ENCODE measurements at regions not wholly inside any gene's neighbourhood (a gene's known extent, or its start where the extent isn't known, plus 50 kb on each side); places are given as distances from the start of the nearest gene placed in this dataset.

DNA sequence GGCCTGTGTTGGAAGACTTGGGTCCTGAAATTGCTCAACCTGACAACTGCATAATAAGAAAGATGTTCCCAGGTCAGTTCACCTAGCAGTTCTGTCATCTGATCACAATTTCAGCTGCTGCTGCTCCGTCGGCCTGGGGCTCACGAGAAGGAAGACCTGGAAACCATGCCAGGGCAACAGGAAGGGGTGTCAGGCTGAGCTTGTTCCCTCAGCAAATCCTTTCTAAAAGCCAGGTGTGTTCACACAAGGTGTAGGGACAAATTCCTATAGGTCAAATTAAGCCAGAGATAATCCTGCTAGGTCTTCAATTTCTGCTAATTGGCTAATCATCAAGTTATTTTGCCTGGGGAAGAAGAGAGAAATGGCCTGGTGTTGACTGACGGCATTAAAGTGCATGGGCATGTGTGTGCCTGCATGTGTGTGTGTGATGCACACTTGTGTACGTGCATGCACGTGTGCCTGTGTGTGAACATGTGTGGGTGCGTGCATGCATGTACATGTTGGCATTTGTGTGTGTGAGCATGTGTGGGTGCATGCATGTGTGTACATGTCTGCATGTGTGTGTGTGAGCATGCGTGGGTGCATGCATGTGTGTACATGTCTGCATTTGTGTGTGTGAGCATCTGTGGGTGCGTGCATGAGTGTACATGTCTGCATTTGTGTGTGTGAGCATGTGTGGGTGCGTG lies 178.6 kb downstream of the TMEM18 start:
- no peak overlapping the region for H2BK5ac ChIP-seq (ENCODE audit: low read depth, low read length)
- H3K36me3 ChIP-seq (ENCODE audit: control insufficient read depth in 2 of 4, insufficient read depth in 4 of 4, low read length in 3 of 4) = no peaks in the 10 kb centered on the region
- no peak overlapping the region for H3K27ac ChIP-seq (ENCODE audit: low read depth, low read length)
- ChIA-PET POLR2A (ENCODE audit: partially characterized antibody) (no interaction called here), CTCF (ENCODE audit: partially characterized antibody) (interaction anchor here (1.3 kb wide), 1 partner anchor 208 kb away, joined by 4 read pairs; no protein-coding TSS in a partner anchor)
- H3K18ac ChIP-seq (ENCODE audit: extremely low read depth, low read length) = no peak overlapping the region
- no peak overlapping the region for H3K9ac ChIP-seq (replicated peaks in 1 of 4; ENCODE audit: extremely low read depth in 1 of 4, low read depth in 3 of 4, low read length in 3 of 4)
- H3K79me2 ChIP-seq (ENCODE audit: control insufficient read depth in 1 of 2, insufficient read depth in 2 of 2, low read length in 2 of 2) = no peaks in the 10 kb centered on the region
- no peaks in the 10 kb centered on the region for H3K23me2 ChIP-seq (ENCODE audit: low read depth, low read length)
- H3K4me2 ChIP-seq (ENCODE audit: insufficient read depth in 1 of 2, low read depth in 2 of 2, low read length in 2 of 2) = no peak overlapping the region
- no peak overlapping the region for H3K56ac ChIP-seq (replicated peaks; ENCODE audit: insufficient read length, low read depth, low read length)
- no peak overlapping the region for H3K23ac ChIP-seq (ENCODE audit: insufficient read length)
- H3K14ac ChIP-seq (ENCODE audit: insufficient read length) = no peak overlapping the region
- H2BK120ac ChIP-seq (replicated peaks; ENCODE audit: low read depth, low read length) = no peak overlapping the region
- no peak for DNase-seq (ENCODE audit: low read depth in 1 of 2, low spot score in 2 of 2)
- no peak overlapping the region for H2BK20ac ChIP-seq (ENCODE audit: low read length)
- no peak overlapping the region for H3K4ac ChIP-seq (replicated peaks; ENCODE audit: insufficient read length, low read depth, low read length)
- no peaks in the 10 kb centered on the region for H3K9me3 ChIP-seq (ENCODE audit: insufficient read depth in 2 of 2, low read depth in 1 of 2, low read length in 1 of 2)
- no peak for FAIRE-seq
- H3K27me3 ChIP-seq (replicated peaks in 1 of 4; ENCODE audit: control insufficient read depth in 3 of 4, extremely low read depth in 1 of 4, insufficient read depth in 3 of 4, low read length in 3 of 4) = no peaks in the 10 kb centered on the region
- H4K8ac ChIP-seq (ENCODE audit: extremely low read depth, insufficient read depth, low read length) = no peak overlapping the region
- no peak overlapping the region for H4K5ac ChIP-seq (ENCODE audit: insufficient read length, low read depth, low read length)
- H2BK15ac ChIP-seq (ENCODE audit: low read length) = no peak overlapping the region
- H3K4me1 ChIP-seq (replicated peaks in 1 of 4; ENCODE audit: control insufficient read depth in 3 of 4, insufficient read depth in 4 of 4, low read length in 3 of 4) = no peaks in the 10 kb centered on the region
- WGBS, 2 experiments (ENCODE audit: extremely low coverage in 1 of 2, insufficient coverage in 1 of 2, insufficient read length in 1 of 2, insufficient replicate concordance in 2 of 2, low coverage in 1 of 2, low lambda C conversion rate in 2 of 2, missing lambda C conversion rate in 1 of 2) = 85% methylated on average over 10 of the region's 10 CpGs; no CpG with 5 or more reads in 1 of the 2 experiments
- H2AFZ ChIP-seq (ENCODE audit: low read length) = no peak overlapping the region
- no peak overlapping the region for H2BK12ac ChIP-seq (ENCODE audit: low read depth, low read length)
- H2AK5ac ChIP-seq (ENCODE audit: low read depth, low read length) = no peak overlapping the region
- no peaks in the 10 kb centered on the region for H3K79me1 ChIP-seq (ENCODE audit: low read depth, low read length)
- no peak overlapping the region for H3K4me3 ChIP-seq (ENCODE audit: extremely low read depth in 1 of 4, insufficient read depth in 2 of 4, low read depth in 3 of 4, low read length in 4 of 4)
- no peaks in the 10 kb centered on the region for H4K20me1 ChIP-seq (replicated peaks in 1 of 2; ENCODE audit: control insufficient read depth in 1 of 2, insufficient read depth in 2 of 2, low read length in 2 of 2)
- no peak overlapping the region for H4K91ac ChIP-seq (replicated peaks; ENCODE audit: insufficient read length, low read length)
- TF ChIP-seq TCF12 (IDR thresholded peaks at IDR 0.05; ENCODE audit: low read depth, low read length) = no peak
- TF ChIP-seq, protein P1, sequence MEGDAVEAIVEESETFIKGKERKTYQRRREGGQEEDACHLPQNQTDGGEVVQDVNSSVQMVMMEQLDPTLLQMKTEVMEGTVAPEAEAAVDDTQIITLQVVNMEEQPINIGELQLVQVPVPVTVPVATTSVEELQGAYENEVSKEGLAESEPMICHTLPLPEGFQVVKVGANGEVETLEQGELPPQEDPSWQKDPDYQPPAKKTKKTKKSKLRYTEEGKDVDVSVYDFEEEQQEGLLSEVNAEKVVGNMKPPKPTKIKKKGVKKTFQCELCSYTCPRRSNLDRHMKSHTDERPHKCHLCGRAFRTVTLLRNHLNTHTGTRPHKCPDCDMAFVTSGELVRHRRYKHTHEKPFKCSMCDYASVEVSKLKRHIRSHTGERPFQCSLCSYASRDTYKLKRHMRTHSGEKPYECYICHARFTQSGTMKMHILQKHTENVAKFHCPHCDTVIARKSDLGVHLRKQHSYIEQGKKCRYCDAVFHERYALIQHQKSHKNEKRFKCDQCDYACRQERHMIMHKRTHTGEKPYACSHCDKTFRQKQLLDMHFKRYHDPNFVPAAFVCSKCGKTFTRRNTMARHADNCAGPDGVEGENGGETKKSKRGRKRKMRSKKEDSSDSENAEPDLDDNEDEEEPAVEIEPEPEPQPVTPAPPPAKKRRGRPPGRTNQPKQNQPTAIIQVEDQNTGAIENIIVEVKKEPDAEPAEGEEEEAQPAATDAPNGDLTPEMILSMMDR (IDR thresholded peaks at IDR 0.05; ENCODE audit: control extremely low read depth in 1 of 3, insufficient read depth in 1 of 3, low read depth in 1 of 3, low read length in 3 of 3) = no peak
- no peak for TF ChIP-seq TAF7 (optimal IDR thresholded peaks at IDR 0.05; ENCODE audit: borderline replicate concordance, low read depth, low read length)
- TF ChIP-seq CEBPB (IDR thresholded peaks at IDR 0.05; ENCODE audit: low read depth, low read length) = no peak
- no peak for TF ChIP-seq RNF2 (IDR thresholded peaks at IDR 0.05; ENCODE audit: borderline replicate concordance, low read depth, low read length, missing control alignments, poor library complexity, severe bottlenecking)
- TF ChIP-seq NANOG (IDR thresholded peaks at IDR 0.05; ENCODE audit: insufficient read depth, low read depth, low read length, poor library complexity, severe bottlenecking) = no peak
- no peak for TF ChIP-seq RFX5 (IDR thresholded peaks at IDR 0.05; ENCODE audit: borderline replicate concordance, low read depth, low read length)
- TF ChIP-seq SIX5 (IDR thresholded peaks at IDR 0.05; ENCODE audit: low read depth, low read length) = no peak
- TF ChIP-seq, protein P2, sequence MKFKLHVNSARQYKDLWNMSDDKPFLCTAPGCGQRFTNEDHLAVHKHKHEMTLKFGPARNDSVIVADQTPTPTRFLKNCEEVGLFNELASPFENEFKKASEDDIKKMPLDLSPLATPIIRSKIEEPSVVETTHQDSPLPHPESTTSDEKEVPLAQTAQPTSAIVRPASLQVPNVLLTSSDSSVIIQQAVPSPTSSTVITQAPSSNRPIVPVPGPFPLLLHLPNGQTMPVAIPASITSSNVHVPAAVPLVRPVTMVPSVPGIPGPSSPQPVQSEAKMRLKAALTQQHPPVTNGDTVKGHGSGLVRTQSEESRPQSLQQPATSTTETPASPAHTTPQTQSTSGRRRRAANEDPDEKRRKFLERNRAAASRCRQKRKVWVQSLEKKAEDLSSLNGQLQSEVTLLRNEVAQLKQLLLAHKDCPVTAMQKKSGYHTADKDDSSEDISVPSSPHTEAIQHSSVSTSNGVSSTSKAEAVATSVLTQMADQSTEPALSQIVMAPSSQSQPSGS (IDR thresholded peaks at IDR 0.05; ENCODE audit: low read length) = no peak
